Rectal smooth muscle tissue (tissue), 1 donor: ENCODE measurements at regions not wholly inside any gene's neighbourhood (a gene's known extent, or its start where the extent isn't known, plus 50 kb on each side); places are given as distances from the start of the nearest gene placed in this dataset.
A peak's percentile ranks its signal among the peaks of the same experiment; 100 is the strongest.
"Not testable (repeated sequence)": the region's sequence is repeated elsewhere in the genome, so short reads cannot be mapped to it uniquely, and the experiment has no call there.

Source experiments
- H3K27ac ChIP-seq: one replicate; pipeline ENCODE4 v1.7.0; 2013; ENCODE audit warnings: low read depth, low read length, inconsistent platforms
- H3K27me3 ChIP-seq: one replicate; pipeline ENCODE4 v1.7.0; 2013; ENCODE audit warnings: low read length; ENCODE audit not compliant: control insufficient read depth, insufficient read depth
- H3K36me3 ChIP-seq: one replicate; pipeline ENCODE4 v1.7.0; 2013; ENCODE audit warnings: low read length; ENCODE audit not compliant: control insufficient read depth, insufficient read depth
- H3K4me1 ChIP-seq: one replicate; pipeline ENCODE4 v1.7.0; 2013; ENCODE audit warnings: low read length; ENCODE audit not compliant: control insufficient read depth, insufficient read depth
- H3K4me3 ChIP-seq: one replicate; pipeline ENCODE4 v1.7.0; 2013; ENCODE audit warnings: low read length
- H3K9ac ChIP-seq: one replicate; pipeline ENCODE4 v1.7.0; 2013; ENCODE audit warnings: low read length

DNA sequence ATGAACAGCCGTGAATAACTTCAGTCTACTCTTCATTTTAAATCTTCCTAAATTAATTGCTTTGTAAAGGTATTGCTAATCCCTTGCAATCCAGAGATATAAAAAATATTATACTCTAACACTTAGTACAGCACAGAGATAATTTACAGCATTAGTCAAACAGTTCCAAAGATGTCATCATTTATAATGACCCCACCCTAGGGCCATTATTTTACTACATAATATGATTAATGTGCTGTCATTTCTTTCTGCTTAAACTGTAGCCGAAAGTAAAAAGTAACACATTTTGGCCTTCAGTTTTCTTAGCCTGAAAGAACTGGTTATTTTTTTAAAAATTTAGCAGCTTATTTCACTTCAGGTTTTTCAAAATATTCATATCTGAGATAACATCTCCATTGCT, 256.3 kb upstream of the RFC3 start:
- Histone ChIP-seq H3K27me3 (no peaks in the 10 kb centered on the region), H3K27ac (no peak overlapping the region), H3K4me1 (peaks cover 7% of the 10 kb centered on the region), H3K36me3 (no peaks in the 10 kb centered on the region), H3K9ac (no peak overlapping the region), H3K4me3 (no peak overlapping the region)

DNA sequence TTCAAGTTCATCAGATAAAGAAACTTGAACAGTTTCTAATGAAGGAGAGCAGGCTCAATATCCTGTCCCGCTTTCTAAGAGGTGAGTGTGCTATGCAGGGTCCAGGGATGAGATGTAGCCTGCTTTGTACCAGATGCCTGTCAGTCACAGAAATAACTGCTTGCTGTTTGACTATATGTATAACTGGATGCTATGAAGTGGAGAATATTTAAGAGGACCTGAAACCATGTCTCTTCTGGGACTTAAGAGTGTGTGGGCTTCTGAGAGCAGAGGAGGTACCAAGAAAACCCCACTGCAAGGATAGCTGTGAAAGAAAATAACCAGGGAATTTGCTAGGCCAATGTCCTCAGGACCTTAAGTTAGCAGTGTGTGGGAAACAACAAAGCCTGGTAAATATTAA, 246.3 kb upstream of the RFC3 start:
- Histone ChIP-seq H3K4me1 (no peaks in the 10 kb centered on the region), H3K36me3 (no peaks in the 10 kb centered on the region), H3K4me3 (no peak overlapping the region), H3K9ac (no peak overlapping the region), H3K27me3 (no peaks in the 10 kb centered on the region), H3K27ac (no peak overlapping the region)

DNA sequence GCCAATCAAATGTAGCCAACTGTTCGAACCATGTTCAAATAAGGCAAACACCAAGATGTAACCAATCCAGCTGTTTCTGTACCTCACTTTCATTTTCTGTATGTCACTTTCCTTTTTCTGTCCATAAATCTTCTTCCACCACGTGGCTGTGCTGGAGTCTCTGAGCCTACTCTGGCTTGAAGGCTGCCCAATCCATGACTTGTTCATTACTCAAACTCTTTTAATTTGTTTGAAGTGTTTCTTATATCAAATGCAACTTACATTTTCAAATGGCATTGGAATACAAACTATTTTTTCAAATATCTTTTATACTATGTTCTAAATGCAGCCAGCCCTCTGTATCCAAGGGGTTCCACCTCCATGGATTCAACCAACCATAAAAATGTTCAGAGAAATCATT, 245.6 kb upstream of the RFC3 start:
- not testable (repeated sequence) for H3K4me3 ChIP-seq, H3K4me1 ChIP-seq, H3K27ac ChIP-seq, H3K9ac ChIP-seq, H3K36me3 ChIP-seq, H3K27me3 ChIP-seq

DNA sequence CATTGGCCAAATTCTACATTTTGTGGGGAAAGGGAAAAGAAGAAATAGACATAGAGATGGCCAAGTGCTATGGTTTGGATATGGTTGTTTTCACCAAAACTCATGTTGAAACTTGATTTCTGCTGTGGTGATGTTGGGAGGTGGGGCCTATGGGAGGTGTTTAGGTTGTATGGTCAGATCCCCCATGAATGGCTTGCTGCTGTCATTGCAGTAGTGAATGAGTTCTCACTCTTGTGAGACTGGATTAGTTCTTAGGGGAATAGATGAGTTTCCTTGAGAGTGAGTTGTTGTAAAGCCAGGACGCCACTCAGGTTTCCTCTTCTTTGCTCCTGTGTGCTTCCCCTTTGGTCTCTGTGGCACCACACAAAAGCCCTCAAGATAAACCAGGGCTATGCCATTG, 242.6 kb upstream of the RFC3 start:
- no peaks in the 10 kb centered on the region for H3K27me3 ChIP-seq

DNA sequence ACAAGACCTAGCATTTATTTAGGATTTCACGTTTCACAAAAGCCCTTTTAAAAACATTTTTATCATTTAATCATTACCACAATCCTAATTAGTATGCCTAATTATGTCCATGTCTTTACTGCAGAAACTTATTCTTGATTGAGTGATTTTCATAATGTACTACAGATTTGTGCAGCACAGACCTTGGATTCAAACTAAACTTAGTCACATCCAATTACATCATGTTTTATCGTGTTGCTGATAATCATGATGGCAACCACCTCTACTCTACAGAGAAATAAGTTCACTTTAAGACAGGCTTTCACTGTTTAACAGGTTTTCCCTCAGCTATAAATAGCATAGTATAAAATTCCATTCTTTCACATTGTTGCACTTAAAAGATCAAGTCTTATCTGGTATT, 240.9 kb upstream of the RFC3 start:
- Histone ChIP-seq H3K27me3 (no peaks in the 10 kb centered on the region), H3K9ac (no peak overlapping the region), H3K4me3 (no peak overlapping the region), H3K36me3 (no peaks in the 10 kb centered on the region), H3K27ac (no peak overlapping the region), H3K4me1 (peaks cover 4% of the 10 kb centered on the region)

More for the DNA sequence above, 242.6 kb upstream of the RFC3 start:
- Histone ChIP-seq H3K27ac (no peak overlapping the region), H3K4me1 (peaks cover 4% of the 10 kb centered on the region), H3K36me3 (no peaks in the 10 kb centered on the region), H3K4me3 (no peak overlapping the region), H3K9ac (no peak overlapping the region)

DNA sequence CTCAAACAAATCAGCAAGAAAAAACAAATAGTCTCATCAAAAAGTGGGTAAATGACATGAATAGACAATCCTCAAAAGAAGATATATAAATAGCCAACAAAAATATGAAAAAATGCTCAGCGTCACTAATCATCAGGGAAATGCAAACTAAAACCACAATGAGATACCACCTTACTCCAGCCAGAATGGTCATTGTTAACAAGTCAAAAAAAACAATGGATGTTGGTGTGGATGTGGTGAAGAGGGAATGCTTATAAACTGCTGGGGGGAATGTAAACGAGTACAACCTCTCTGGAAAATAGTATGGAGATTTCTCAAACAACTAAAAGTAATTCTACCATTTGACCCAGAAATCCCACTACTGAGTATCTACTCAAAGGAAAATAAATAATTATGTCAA, 239.2 kb upstream of the RFC3 start:
- no peaks in the 10 kb centered on the region for H3K27me3 ChIP-seq
- no peak overlapping the region for H3K9ac ChIP-seq
- H3K4me1 ChIP-seq = peaks cover 4% of the 10 kb centered on the region
- H3K27ac ChIP-seq = no peak overlapping the region
- no peaks in the 10 kb centered on the region for H3K36me3 ChIP-seq
- no peak overlapping the region for H3K4me3 ChIP-seq

DNA sequence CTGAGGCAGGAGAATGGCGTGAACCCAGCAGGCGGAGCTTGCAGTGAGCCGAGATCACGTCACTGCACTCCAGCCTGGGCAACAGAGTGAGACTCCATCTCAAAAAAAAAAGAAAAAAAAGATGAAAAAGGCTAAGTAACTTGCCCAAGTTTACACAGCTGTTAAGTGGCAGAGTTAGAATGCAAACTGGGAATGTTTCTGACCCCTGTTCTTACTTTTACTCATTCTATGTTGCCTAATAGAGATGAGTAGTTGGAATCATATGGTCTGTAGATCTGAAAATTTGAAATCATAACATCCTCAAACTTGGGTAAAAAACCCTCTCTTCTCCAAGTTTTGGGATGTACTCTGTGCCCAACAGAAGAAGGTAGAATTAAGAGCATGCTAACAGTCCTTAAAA, 235.8 kb upstream of the RFC3 start:
- Histone ChIP-seq H3K9ac (no peak overlapping the region), H3K4me3 (no peak overlapping the region), H3K36me3 (no peaks in the 10 kb centered on the region), H3K27ac (no peak overlapping the region), H3K27me3 (no peaks in the 10 kb centered on the region), H3K4me1 (peaks cover 2% of the 10 kb centered on the region)

DNA sequence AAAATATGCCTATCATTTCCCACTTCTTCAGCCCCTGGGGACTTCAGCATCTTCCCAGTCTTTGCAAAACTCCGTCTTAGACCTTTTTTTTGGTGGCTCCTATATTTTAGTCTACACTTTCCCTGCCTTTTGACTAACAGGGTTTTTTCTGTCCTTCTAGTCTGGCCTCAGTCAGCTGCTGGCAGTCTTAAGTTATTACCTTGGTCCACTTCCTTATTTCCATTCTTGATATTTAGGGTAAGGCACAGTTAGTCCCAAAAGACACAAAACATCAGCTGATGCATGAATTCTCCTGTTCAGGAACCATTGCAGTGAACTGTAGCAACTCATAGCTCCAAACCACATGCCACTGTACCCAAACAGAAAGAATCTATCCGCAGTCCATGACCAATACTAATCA, 234.6 kb upstream of the RFC3 start:
- H3K27ac ChIP-seq = no peak overlapping the region
- no peaks in the 10 kb centered on the region for H3K36me3 ChIP-seq
- H3K9ac ChIP-seq = no peak overlapping the region
- no peaks in the 10 kb centered on the region for H3K4me1 ChIP-seq
- no peaks in the 10 kb centered on the region for H3K27me3 ChIP-seq
- H3K4me3 ChIP-seq = no peak overlapping the region

DNA sequence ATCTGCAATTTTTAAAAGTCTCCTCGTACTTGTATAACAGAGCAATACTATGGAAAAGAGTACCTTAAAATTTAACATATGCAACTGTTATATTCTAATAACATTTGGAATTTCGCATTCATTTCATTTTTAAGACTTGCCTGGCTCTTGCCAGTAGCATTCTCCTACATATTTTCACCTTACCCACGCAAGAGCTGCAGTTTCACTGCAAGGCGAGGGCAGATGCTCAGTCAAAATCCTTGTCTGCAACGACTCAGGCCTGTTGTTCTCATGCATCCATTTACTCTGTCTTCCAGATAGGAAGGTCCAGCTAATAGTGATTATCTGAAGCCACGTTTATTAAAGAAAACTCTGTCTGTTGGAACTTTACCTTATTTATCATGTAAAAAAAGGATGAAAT, 227.0 kb upstream of the RFC3 start:
- Histone ChIP-seq H3K27me3 (no peaks in the 10 kb centered on the region), H3K27ac (no peak overlapping the region), H3K4me3 (no peak overlapping the region), H3K4me1 (no peaks in the 10 kb centered on the region), H3K36me3 (no peaks in the 10 kb centered on the region), H3K9ac (no peak overlapping the region)

DNA sequence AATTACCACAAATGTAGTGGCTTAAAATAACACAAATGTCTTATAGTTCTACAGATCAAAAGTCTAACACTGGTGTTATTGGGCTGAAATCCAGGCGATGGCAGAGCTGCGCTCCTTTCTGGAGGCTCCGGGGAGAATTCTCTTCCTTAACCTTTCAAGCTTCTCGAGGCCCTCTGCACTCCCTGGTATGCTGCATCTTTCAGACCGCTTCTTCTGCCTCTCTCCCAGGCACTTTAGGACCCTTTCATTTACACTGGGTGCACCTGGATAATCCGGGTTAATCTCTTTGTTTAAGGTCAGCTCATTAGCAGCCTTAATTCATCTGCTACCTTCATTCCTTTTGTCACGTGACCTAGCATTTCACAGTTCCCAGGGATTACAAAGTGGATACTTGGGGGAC, 211.3 kb upstream of the RFC3 start:
- Histone ChIP-seq H3K27me3 (no peaks in the 10 kb centered on the region), H3K4me3 (no peak overlapping the region), H3K4me1 (peaks cover 12% of the 10 kb centered on the region), H3K36me3 (no peaks in the 10 kb centered on the region), H3K9ac (no peak overlapping the region), H3K27ac (no peak overlapping the region)

DNA sequence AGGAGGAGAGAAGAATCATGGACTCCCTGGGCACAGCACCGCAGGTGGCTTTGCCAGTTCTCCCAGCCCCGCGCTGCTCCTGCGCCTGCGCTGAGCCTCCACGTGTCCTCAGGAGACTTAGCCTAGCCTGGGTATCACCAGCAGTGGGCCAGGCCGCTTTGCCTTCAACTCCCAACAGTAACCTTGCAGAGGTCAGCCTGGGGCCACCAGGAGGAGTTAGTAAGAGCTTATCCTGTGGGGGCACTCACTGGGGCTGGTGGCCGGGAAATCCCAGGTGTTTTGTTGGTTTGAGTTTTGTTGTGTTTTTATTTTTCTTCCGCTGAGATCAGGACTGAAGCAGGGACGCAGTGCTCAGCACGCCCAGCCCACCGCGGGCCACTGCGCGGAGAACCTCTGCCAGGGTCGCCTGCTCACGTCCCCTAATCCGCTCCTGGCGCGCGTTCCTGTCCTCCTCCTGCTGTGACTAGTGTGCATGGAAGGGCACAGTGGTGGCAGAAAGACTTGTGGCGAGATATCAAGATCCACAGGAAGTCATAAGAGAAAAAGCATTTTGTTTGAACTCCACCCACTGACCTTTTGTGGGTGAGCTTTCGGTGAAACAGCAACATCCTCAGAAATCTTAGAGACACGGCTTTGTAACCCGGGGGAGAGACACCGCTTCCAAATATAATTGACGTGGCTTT, 207.4 kb upstream of the RFC3 start:
- no peaks in the 10 kb centered on the region for H3K27me3 ChIP-seq
- peak overlapping the region; percentile 46 for H3K4me3 ChIP-seq

DNA sequence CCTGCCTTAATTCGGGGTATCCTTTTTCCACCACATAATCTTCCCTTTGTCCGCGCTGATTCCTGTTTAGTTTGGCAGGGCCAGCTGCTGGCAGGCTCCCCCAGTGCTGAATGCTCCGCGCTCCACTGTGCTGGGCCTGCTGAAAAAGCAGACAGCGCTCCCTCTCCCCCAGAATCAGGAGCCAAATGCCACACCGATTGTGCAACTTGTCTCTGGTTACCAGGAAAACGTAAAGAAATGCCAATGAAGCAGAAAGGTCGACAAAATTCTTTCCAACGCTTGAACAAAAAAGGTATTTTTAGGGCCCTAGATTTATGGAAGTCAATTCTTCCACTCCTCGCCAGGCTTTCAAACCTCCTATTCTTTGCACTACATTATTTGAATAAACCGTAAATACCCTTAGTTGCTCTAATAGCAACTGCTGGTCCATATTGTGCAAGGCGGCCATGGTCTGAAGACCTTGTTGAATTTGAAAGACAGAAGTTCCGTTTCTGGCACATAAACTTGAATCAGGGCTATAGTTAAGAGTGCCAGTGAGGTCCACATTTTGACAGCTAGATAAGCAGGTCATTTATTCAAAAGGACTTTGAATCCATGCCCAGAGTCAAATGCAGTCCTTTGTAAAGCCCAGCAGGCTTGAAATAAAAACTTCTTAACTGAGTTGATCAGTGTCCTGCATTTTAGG, 206.7 kb upstream of the RFC3 start:
- H3K27ac ChIP-seq = peak overlapping the region; percentile 92
- peaks cover 30% of the 10 kb centered on the region for H3K4me1 ChIP-seq
- peak overlapping the region; percentile 33 for H3K4me3 ChIP-seq
- H3K27me3 ChIP-seq = no peaks in the 10 kb centered on the region
- H3K36me3 ChIP-seq = no peaks in the 10 kb centered on the region
- H3K9ac ChIP-seq = no peak overlapping the region

More for the DNA sequence above, 207.4 kb upstream of the RFC3 start:
- H3K9ac ChIP-seq = no peak overlapping the region
- H3K27ac ChIP-seq = peak overlapping the region; percentile 92
- H3K4me1 ChIP-seq = peaks cover 30% of the 10 kb centered on the region
- H3K36me3 ChIP-seq = no peaks in the 10 kb centered on the region
